Occipital lobe (tissue), 1 donor: ENCODE measurements at regions not wholly inside any gene's neighbourhood (a gene's known extent, or its start where the extent isn't known, plus 50 kb on each side); places are given as distances from the start of the nearest gene placed in this dataset.

Experiments
- DNase-seq: peaks from one replicate; lab custom pipeline; 2025; lab: John Stamatoyannopoulos, UW

- DNase-seq = no peak
These were observed 56.4 kb downstream of the CRYGS start for GRCh38 chr3:186487819-186488218.

DNA sequence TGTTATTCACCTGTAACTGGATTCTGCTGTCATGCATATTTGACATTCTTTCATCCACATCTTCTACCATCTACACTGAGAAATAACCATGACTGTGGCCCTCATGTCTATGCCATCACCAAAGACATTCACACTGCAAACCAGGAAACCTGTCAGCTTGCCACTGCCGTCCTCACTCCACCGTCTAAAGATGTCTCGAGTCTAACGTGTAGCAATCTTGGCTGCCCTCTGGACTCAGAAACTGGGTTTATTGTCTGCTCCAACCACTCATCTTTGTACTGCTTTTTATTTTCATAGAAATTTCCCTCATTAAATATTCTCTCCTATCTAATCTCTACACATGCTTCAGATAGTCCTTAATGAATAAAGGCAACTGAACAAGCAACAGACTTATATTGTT is 57.1 kb downstream of the CRYGS start:
- no peak for DNase-seq

DNA sequence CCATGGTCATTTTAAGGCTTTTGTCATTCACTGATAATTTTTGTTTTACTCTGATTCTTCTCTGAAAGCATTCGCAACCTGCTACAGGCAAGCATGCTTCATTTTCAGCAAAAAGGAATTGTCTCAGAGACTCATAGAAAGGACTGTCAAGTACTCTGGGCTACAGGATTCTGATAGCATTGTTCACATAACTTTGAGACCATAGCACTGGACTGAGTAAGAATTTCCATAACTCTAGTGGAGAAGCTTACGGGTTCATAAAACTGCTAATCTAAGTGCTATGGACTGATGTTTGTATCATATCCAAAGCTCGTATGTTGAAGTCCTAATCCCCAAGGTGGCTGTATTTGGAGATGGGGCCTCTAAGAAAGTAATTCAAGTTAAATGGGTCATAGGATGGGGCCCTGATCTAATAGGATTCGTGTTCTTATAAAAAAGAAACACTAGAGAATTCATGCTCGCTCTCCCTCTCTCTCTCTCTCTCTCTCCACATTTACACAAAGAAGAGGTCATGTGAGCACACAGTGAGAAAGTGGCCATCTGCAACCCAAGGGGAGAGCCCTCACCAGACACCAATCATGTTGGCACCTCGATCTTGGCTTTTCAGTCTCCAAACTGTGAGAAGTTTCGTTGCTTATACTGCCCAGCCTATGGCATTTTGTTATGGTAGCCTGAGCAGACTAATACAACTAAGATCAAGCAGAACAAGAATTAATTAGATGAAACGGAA is 60.4 kb downstream of the CRYGS start:
- DNase-seq = no peak

- DNase-seq = no peak
These were observed 62.7 kb downstream of the CRYGS start for GRCh38 chr3:186481526-186481925.

DNA sequence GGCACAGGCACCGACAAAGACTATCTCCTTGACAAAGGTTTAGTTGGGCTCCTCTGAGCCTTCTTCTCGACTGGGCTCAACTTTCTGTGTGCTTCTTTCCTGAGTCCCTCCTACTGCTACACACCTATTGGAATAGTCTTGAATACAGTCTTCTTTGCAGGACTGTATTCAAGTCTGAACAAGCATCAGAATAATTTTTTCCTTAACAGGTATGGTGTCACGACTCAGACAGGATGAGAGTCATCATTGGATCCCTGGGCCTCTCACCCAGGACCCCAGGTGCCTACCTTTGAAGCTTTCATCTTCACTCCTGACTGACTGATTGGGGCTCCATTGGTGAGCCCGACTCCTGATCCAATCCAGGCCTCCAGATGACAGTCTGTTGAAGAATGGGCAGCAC is 66.3 kb downstream of the CRYGS start:
- no peak for DNase-seq

DNA sequence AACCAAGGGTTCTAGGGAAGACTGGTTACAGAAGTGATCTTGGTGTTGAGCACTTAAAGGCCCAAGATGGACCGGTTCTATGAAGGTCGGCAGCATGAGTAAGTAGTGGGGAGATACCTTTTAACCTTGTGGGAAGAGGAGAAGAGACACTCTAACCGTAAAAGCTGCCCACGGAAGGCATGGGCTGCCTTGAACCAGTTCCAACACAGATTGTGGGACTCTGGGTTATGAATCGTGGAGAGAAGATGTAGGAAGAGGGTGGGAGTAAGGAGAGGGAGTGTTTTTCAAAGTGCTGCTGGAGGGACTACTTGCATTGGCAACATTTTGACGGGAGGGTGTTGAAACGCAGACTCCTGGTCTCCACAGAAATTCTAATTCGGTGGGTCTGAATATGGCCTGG is 67.1 kb downstream of the CRYGS start:
- DNase-seq = no peak

DNA sequence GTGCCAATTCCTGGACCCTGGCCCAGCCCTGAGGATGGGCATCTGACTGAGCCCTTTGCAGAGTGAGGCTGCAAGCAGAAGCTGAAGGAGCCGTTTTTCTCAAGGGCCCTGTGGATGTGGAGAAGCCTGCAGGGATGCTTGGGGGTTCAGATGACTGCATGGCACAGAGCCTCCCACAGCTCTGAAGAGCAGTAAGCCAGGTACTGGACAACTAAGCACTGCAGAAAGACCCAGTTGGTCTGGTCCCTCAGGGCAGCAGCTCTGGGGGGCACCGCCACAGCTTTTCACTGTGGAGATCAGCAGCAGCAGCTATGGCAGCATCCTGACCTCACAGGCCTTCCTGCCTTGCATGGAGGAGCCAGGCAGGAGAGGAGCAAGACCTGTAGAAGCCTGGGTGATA is 67.6 kb downstream of the CRYGS start:
- DNase-seq = no peak

GRCh38 chr3:186476044-186476468 is 68.1 kb downstream of the CRYGS start:
- peak; percentile 65 for DNase-seq

GRCh38 chr3:186473166-186473565 is 71.0 kb downstream of the CRYGS start:
- no peak for DNase-seq

- DNase-seq = no peak
These were observed 71.6 kb downstream of the CRYGS start for GRCh38 chr3:186472456-186473008.

GRCh38 chr3:186471771-186472170 is 72.4 kb downstream of the CRYGS start:
- no peak for DNase-seq

DNA sequence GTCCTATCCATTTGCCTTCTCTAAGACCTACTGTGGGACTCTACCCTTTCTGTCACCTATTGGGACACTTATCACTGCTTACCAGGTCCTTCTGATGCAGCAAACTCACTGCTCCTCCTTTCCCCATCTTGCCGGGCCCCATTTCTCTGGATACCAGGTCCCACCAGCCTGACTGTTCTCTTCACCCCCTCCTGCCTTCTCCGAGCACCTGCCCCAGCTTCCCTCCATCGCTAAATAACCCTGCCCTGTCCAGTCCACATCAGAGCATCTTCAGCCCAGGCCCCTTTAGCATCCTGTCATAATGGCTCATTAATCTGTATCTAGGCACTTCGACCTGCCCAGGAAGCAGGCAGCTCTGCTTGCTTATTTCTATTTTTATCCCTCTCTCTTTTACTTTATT is 74.7 kb downstream of the CRYGS start:
- no peak for DNase-seq

- no peak for DNase-seq
These were observed 76.2 kb downstream of the CRYGS start for GRCh38 chr3:186467969-186468368.

DNA sequence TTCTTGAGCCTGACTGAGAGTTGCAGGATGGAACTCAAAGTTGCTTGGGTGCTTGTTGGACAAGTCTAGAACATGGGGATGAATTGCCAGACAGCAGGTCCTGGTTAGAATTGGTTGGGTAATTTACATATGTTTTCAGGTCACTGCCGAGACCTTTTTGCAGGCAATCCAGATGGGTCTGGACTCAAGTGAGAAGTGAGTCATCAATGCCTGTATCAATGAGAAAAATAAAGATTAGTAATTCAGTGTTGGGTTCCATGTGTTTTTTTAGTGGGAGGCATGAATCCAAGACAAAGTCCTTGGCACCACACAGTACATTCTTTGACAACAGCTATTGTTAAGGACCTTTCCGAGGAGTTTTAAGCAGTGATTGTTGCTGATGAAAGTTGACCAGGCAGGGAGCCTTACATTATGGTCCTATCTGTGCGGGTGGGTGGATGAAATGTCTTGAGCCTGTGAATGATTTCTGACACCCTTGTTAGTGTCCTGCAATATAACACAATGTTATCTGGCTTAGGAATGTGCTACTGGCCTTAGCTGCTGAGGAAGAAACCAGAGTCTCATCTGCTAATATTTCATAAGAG is 77.7 kb downstream of the CRYGS start:
- DNase-seq = no peak

DNA sequence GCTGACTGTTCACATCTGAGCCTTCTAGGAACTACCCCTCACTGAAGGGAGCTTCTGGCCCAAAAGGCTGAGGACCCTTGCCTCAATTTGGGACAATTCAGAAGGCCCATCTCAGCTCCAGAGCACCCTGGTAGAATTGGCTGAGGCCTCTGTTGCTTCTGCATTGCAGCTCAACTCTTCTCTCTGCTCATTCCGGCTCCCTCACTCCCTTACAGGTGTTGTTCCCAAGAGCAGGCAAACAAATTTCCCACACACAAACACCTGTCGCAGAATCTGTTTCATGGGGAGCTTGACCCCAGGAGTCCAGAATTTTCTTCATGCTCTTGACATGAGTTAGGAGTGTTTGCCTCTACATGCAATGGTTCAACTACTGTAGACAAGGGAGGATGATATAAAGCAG is 78.7 kb downstream of the CRYGS start:
- no peak for DNase-seq

GRCh38 chr3:186464424-186465093 is 79.6 kb downstream of the CRYGS start:
- DNase-seq = no peak

- DNase-seq = no peak
These were observed 83.0 kb downstream of the CRYGS start for GRCh38 chr3:186461141-186461540.

DNA sequence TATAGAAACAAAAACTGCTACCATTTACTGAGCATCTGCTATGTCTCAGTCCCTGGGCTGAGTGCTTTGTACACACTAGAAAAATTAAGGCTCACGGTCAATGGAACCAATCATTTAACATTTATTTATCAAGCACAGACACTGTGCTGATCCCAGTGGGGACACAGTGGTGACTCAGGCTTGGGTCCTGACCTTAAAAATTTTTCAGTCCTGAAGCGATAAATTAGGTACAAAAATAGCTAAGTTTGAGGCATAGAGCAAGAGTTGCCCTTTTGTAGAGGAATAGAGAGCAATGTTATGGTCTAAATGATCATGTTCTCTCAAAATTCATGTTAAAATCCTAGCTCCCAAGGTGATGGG is 85.1 kb downstream of the CRYGS start:
- DNase-seq = no peak

- DNase-seq = no peak
These were observed 85.7 kb downstream of the CRYGS start for GRCh38 chr3:186458306-186459107.

DNA sequence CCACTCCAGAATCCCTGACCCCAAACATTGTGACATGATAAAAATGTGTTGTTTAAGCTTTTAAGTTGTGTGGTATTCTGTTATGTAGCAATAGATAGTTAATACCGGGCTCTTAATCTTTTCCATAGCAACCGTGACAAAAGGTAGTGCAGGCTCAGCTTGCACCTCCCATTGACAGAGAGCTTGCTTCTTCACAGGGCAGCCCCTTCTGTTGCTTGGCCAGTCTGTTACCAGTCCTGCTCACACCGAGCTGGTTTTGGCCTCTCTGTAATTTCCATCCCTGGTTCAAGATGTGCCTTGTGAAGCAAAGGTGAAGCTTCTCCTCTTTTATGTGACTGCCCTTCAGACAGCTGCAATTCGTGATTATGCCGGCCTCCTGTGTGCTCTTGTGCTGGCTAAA is 86.9 kb downstream of the CRYGS start:
- no peak for DNase-seq

- no peak for DNase-seq
These were observed 87.4 kb downstream of the CRYGS start for GRCh38 chr3:186456731-186457191.
